Right ventricle myocardium superior (tissue), 1 donor: ENCODE measurements at regions not wholly inside any gene's neighbourhood (a gene's known extent, or its start where the extent isn't known, plus 50 kb on each side); places are given as distances from the start of the nearest gene placed in this dataset.
"Not testable (repeated sequence)": the region's sequence is repeated elsewhere in the genome, so short reads cannot be mapped to it uniquely, and the experiment has no call there.

Experiments used
- ATAC-seq: fragments of 200-7000 bp; cut with Tn5 transposase; one replicate; pipeline ENCODE4 v1.9.1; 2020; ENCODE audit warnings: mild to moderate bottlenecking; ENCODE audit not compliant: poor library complexity
- DNase-seq: peaks from one replicate; pipeline ENCODE4 v3.0.0-alpha.2; 2020
- intact Hi-C: fragments of 100-400 bp; cut with DNase I; formaldehyde crosslinking; loops from one replicate; pipeline ENCODE4 v1.11.2; 2022
- donor health status: DM: no; HTN: yes; CAD: no; lungs with severe emphysema.

DNA sequence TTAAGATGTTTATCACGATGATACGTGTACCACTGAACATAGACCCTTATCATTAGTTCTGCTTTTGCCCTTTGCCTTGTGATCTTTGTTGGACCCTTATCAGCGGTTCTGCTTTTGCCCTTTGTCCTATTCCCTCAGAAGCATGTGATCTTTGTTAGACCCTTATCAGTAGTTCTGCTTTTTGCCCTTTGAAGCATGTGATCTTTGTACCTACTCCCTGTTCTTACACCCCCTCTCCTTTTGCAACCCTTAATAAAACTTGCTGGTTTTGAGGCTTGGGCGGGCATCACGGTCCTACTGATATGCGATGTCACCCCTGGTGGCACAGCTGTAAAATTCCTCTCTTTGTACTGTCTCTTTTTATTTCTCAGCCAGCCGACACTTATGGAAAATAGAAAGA, 117.0 kb downstream of the SDHAF3 start:
- intact Hi-C loops, DNase-seq, ATAC-seq: not testable (repeated sequence)

- DNase-seq, result no peak
- ATAC-seq, result no peak
- intact Hi-C loops, result no loop called here
These were observed 128.8 kb downstream of the SDHAF3 start for GRCh38 chr7:97246317-97246716.

DNA sequence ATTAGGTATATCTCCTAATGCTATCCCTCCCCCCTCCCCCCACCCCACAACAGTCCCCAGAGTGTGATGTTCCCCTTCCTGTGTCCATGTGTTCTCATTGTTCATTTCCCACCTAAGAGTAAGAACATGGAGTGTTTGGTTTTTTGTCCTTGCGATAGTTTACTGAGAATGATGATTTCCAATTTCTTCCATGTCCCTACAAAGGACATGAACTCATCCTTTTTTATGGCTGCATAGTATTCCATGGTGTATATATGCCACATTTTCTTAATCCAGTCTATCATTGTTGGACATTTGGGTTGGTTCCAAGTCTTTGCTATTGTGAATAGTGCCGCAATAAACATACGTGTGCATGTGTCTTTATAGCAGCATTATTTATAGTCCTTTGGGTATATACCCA, 140.7 kb downstream of the SDHAF3 start:
- DNase-seq, intact Hi-C loops, ATAC-seq: not testable (repeated sequence)

GRCh38 chr7:97269741-97270140, 152.2 kb downstream of the SDHAF3 start:
- DNase-seq (no peak), ATAC-seq (no peak)
- intact Hi-C loops, result no loop called here

- ATAC-seq (no peak), DNase-seq (no peak)
- intact Hi-C loops, result no loop called here
These were observed 152.8 kb downstream of the SDHAF3 start for GRCh38 chr7:97270280-97270679.

DNA sequence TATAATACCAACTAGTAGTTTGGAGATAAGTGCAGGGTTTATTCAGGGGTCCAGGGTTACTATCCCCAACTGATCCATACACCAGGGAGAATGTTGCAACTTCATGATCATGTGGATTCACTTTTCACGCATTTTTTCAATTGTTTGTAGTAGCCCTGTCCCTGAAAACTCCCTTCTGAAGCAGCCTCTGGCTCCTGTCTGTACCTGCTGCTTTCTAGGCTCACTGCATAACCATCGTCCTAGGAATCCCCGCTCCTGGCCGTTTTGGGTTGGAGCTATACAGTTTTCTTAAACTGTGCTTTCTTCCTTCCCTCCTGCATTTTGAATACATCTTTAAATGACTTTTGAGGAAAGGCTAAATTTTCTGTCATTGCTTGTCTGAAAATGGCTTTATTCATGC, 154.1 kb downstream of the SDHAF3 start:
- intact Hi-C loops, result no loop called here
- ATAC-seq (no peak), DNase-seq (no peak)

DNA sequence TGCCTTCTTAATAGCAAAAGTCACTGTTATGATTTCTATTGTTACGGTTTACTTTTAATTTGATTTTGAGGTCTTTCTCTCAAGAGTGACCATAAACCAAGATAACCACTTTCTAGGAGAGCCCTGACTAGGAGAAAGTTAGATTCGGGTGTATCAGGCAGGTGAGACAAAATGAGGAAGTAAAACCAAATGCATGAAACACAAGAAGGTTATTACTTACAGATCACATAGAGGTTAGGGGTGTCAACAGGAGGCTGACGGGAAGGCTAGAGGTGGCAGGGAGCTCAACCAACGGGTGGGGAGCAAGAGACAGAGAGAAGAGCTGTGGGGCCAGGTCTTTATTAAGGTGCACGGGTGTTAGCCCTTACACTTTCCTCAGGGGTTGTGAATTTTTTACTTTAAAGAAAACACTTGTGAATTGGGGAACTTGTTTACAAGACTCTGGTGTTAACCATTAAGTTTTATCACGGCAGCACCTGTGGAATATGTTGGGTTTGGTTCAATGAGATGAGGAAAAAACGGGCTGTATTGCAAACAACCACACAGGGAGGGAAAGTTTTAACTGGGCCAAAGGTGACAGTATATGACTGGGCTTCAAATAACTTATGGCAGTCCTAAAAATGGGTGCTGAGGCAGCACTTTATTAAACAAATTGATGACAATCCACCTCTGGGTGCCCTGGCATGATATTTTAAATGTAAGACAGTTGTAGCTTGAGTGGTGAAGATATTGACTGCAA, 154.9 kb downstream of the SDHAF3 start:
- ATAC-seq (no peak), DNase-seq (no peak)
- intact Hi-C loops, result no loop called here

- DNase-seq (no peak), ATAC-seq (no peak)
- intact Hi-C loops, result no loop called here
These were observed 158.0 kb downstream of the SDHAF3 start for GRCh38 chr7:97275475-97275874.

GRCh38 chr7:97280950-97281349, 163.5 kb downstream of the SDHAF3 start:
- ATAC-seq, result no peak
- intact Hi-C loops, result no loop called here

GRCh38 chr7:97285348-97285747, 167.8 kb downstream of the SDHAF3 start:
- no peak for ATAC-seq
- intact Hi-C loops, result no loop called here
- DNase-seq, result no peak

More at GRCh38 chr7:97280950-97281349, 163.5 kb downstream of the SDHAF3 start:
- no peak for DNase-seq

DNA sequence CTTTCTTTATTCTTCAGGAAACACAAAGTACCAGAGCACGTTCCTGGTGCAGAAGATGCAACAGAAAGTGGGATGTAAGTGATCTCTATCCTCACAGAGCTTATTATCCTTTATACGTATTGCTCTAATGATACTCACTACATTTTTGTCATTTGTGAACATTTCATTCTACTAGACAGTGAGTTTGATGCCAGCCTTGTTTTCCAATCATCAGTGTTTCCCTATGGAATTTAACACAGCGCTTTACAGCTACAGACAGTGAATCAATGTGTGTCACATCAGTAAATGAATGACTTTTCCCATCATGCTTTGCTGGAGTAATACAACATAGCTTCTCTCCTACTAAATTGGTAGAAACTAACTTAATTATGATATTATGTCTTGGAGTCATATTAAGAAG, 175.5 kb downstream of the SDHAF3 start:
- intact Hi-C loops, result no loop called here
- ATAC-seq (no peak), DNase-seq (no peak)

- ATAC-seq (no peak), DNase-seq (no peak)
- intact Hi-C loops, result no loop called here
These were observed 181.1 kb downstream of the SDHAF3 start for GRCh38 chr7:97298561-97298960.

- ATAC-seq (no peak), DNase-seq (no peak)
- intact Hi-C loops, result no loop called here
These were observed 188.1 kb downstream of the SDHAF3 start for GRCh38 chr7:97305589-97305988.

- ATAC-seq (no peak), DNase-seq (no peak)
- intact Hi-C loops, result no loop called here
These were observed 190.1 kb downstream of the SDHAF3 start for GRCh38 chr7:97307521-97308108.

- intact Hi-C loops, result no loop called here
- ATAC-seq, result no peak
- DNase-seq, result no peak
These were observed 196.4 kb downstream of the SDHAF3 start for GRCh38 chr7:97313900-97314299.

GRCh38 chr7:97317575-97317974, 200.1 kb downstream of the SDHAF3 start:
- ATAC-seq (no peak), DNase-seq (no peak)
- intact Hi-C loops, result no loop called here

DNA sequence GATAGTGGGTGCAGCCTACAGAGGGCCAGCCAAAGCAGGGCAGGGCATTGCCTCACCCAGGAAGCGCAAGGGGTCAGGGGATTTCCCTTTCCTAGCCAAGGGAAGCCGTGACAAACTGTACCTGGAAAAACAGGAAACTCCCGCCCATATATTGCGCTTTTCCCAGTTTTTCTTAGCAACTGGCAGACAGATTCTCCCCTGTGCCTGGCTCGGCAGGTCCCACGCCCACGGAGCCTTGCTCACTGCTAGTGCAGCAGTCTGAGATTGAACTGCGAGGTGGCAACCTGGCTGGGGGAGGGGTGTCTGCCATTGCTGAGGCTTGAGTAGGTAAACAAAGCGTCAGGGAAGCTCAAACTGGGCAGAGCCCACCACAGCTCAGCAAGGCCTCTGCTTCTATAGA, 212.4 kb downstream of the SDHAF3 start:
- ATAC-seq, DNase-seq, intact Hi-C loops: not testable (repeated sequence)

DNA sequence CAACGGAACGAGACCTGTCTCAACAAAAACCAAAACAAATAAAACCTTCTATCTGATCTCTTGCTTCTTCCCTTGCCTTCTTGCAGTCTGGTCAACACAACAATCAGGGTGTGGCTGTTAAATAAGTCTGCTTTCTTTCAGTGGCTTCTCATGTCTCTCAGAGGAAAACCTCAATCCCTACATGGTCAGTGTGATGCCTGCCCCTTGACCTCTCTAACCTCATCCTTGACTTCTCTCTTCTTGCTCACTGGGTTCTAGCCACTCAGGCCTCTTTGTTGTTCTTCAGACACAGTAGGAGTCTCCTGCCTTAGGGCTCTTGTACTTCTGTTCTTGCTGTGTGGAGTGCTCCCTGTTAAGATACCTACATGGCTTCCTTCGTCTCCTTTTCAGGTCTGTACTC, 220.4 kb downstream of the SDHAF3 start:
- ATAC-seq, result no peak
- intact Hi-C loops, result no loop called here
- DNase-seq, result no peak

DNA sequence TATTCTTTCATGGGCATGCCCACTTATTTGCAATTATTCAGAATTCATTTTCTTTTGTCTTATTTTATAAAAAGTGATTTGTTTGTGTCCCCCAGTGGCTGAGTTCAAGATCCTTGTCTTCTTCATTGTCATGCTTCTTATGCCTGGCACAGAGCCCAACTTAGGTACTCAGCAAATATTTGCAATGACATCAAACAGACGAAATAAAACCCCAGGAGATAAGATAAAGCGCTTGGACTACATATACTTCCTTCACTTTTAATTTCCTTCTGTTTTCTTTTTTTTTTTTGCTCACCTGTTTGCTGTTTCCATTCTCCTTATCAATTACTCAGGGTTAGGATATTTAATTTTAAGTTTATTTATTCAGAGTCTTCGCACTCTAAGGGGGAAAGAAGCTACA, 225.0 kb downstream of the SDHAF3 start:
- intact Hi-C loops, result no loop called here
- no peak for ATAC-seq
- DNase-seq, result no peak

DNA sequence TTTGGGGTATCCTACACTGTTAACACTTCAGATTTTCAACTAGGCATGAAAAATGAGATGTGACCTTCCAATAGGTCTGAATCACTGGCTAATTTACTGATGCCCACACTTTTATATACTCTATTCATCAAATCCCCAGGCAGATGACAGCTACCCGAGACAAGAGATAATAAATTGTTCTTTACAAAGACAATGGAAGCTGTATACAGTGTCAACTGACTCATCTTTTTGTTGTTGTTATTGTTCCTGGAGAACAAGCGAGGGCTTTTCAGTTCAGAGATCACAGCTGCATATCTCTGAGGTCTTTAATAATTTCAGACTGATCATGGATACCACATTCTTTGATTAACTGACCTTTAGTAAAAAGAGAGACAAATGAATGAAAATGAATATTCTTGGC, 228.9 kb downstream of the SDHAF3 start:
- intact Hi-C loops, result no loop called here
- ATAC-seq (no peak), DNase-seq (no peak)

GRCh38 chr7:97351488-97351887, 234.0 kb downstream of the SDHAF3 start:
- ATAC-seq (no peak), DNase-seq (no peak)
- intact Hi-C loops, result no loop called here
